ENCODE measurements at regions not wholly inside any gene's neighbourhood (a gene's known extent, or its start where the extent isn't known, plus 50 kb on each side); places are given as distances from the start of the nearest gene placed in this dataset.

DNA sequence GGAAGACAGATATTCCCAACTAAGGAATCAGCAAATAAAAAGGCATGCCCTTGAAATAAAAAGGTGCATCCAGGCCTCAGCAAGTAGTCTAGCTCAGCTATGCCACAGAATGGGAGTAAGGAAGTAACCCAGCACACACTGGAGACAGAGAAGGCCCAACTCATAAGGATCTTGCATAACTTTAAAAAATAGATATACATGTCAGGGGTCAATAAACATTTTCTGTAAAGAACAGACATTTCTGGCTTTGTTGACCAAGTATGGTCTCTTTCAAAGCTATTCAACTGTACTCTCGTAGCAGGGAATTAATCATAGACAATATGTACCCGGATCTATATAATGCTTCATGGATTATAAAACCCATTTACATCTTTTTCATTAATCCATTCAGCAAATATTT, 449.3 kb downstream of the TAFA4 start:
- no peak for TF ChIP-seq POLR2A (IDR thresholded peaks at IDR 0.05)
- TF ChIP-seq, protein P1, sequence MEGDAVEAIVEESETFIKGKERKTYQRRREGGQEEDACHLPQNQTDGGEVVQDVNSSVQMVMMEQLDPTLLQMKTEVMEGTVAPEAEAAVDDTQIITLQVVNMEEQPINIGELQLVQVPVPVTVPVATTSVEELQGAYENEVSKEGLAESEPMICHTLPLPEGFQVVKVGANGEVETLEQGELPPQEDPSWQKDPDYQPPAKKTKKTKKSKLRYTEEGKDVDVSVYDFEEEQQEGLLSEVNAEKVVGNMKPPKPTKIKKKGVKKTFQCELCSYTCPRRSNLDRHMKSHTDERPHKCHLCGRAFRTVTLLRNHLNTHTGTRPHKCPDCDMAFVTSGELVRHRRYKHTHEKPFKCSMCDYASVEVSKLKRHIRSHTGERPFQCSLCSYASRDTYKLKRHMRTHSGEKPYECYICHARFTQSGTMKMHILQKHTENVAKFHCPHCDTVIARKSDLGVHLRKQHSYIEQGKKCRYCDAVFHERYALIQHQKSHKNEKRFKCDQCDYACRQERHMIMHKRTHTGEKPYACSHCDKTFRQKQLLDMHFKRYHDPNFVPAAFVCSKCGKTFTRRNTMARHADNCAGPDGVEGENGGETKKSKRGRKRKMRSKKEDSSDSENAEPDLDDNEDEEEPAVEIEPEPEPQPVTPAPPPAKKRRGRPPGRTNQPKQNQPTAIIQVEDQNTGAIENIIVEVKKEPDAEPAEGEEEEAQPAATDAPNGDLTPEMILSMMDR (IDR thresholded peaks at IDR 0.05): no peak

All from vagina (tissue), 2 donors.